GM12878 (cell line): ENCODE measurements at regions not wholly inside any gene's neighbourhood (a gene's known extent, or its start where the extent isn't known, plus 50 kb on each side); places are given as distances from the start of the nearest gene placed in this dataset.

Experiments used
- GABPA ChIP-seq: IDR thresholded peaks from 2 replicates; pipeline ENCODE4 v1.6.1; 2014; ENCODE audit warnings: antibody characterized with exemption, low read depth, mild to moderate bottlenecking, inconsistent platforms
- SMC3 ChIP-seq: IDR thresholded peaks from 2 replicates; pipeline ENCODE4 v1.6.1; 2011; ENCODE audit warnings: low read length, improper control_type of control experiment, borderline replicate concordance

DNA sequence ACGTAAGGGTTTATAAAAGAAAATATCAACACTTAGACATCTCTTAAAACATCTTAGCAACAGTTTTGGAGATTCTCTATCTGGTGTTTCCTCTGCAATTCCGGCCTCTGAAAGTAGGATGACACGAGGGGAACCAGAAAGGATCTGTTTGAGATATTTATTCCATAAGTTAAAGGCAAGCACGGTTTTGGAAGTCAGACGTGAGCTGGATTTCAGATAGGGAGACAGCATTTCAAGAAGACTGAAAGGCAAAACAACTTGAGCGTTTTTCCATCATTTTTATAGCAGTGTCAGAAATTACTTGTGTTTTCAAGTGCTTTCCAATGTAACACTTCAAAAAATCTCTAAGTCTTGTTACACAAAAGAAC is 52.9 kb upstream of the BTN3A2 start:
- no peak for TF ChIP-seq SMC3
- TF ChIP-seq GABPA = no peak
